CD4-positive, CD25-positive, alpha-beta regulatory T cell (primary cell): ENCODE measurements at regions not wholly inside any gene's neighbourhood (a gene's known extent, or its start where the extent isn't known, plus 50 kb on each side); places are given as distances from the start of the nearest gene placed in this dataset.
"Not testable (repeated sequence)": the region's sequence is repeated elsewhere in the genome, so short reads cannot be mapped to it uniquely, and the experiment has no call there.

Experiments
- ATAC-seq, 2 donors: fragments of 150-1000 bp; cut with Tn5 transposase; one replicate each; pipeline ENCODE4 v1.10.0; 2021; ENCODE audit warnings: low read depth in 2 of 2, moderate number of reproducible peaks in 2 of 2, moderate library complexity in 1 of 2
- DNase-seq, 3 donors: peaks; one replicate each; pipeline versions ENCODE4 v3.0.0 to v3.0.0-alpha.2; 2012 to 2022; ENCODE audit warnings: mixed read lengths in 1 of 3
- H3K27ac ChIP-seq: one replicate; pipeline ENCODE4 v1.7.0; 2013; ENCODE audit warnings: mild to moderate bottlenecking, low read length; ENCODE audit not compliant: insufficient read depth, poor library complexity, severe bottlenecking
- H3K27me3 ChIP-seq: one replicate; pipeline ENCODE4 v1.7.0; 2013; ENCODE audit warnings: low read length; ENCODE audit not compliant: control insufficient read depth, insufficient read depth
- H3K36me3 ChIP-seq: one replicate; pipeline ENCODE4 v1.7.0; 2013; ENCODE audit warnings: mild to moderate bottlenecking, low read length, moderate library complexity; ENCODE audit not compliant: control insufficient read depth, insufficient read depth
- H3K4me1 ChIP-seq: 2 replicates; pipeline ENCODE4 v1.7.0; 2013; ENCODE audit warnings: mild to moderate bottlenecking, low read length; ENCODE audit not compliant: insufficient read depth, control insufficient read depth, poor library complexity, severe bottlenecking
- H3K4me3 ChIP-seq: one replicate; pipeline ENCODE4 v1.7.0; 2013; ENCODE audit warnings: low read depth, mild to moderate bottlenecking, low read length, moderate library complexity
- H3K9me3 ChIP-seq, 2 experiments: 1 replicate in 1 of 2; 2 replicates in 1 of 2; pipeline ENCODE4 v1.7.0; 2013; ENCODE audit warnings: low read length in 2 of 2, mild to moderate bottlenecking in 1 of 2, moderate library complexity in 1 of 2; ENCODE audit not compliant: control insufficient read depth in 2 of 2
- H3K27ac Mint-ChIP-seq, 3 donors: one replicate each; pipeline ENCODE4 v1.8.0; 2020 to 2022; ENCODE audit warnings: mild to moderate bottlenecking in 3 of 3, mixed read lengths in 3 of 3, moderate library complexity in 2 of 3
- H3K27me3 Mint-ChIP-seq: one replicate; pipeline ENCODE4 v1.8.0; 2022; ENCODE audit warnings: mild to moderate bottlenecking, mixed read lengths
- H3K36me3 Mint-ChIP-seq: one replicate; pipeline ENCODE4 v1.8.0; 2020; ENCODE audit warnings: mixed read lengths
- H3K4me1 Mint-ChIP-seq, 4 donors: one replicate each; pipeline ENCODE4 v1.8.0; 2020 to 2022; ENCODE audit warnings: mixed read lengths in 4 of 4, mild to moderate bottlenecking in 1 of 4
- H3K4me3 Mint-ChIP-seq, 4 donors: one replicate each; pipeline ENCODE4 v1.8.0; 2020 to 2022; ENCODE audit warnings: mild to moderate bottlenecking in 4 of 4, mixed read lengths in 4 of 4, moderate library complexity in 3 of 4
- H3K9me3 Mint-ChIP-seq, 7 donors: one replicate each; pipeline ENCODE4 v1.8.0; 2020 to 2022; ENCODE audit warnings: mixed read lengths in 7 of 7, mild to moderate bottlenecking in 3 of 7, moderate library complexity in 2 of 7

- Mint-ChIP-seq H3K36me3 (no peaks in the 10 kb centered on the region), H3K9me3 (peaks cover 0 to 2% (median 0%) of the 10 kb centered on the region in 7 donors), H3K27ac (no peak overlapping the region), H3K4me1 (no peaks in the 10 kb centered on the region), H3K27me3 (peaks cover 18% of the 10 kb centered on the region), H3K4me3 (no peak overlapping the region)
- H3K36me3 ChIP-seq = no peaks in the 10 kb centered on the region
- H3K27me3 ChIP-seq = no peaks in the 10 kb centered on the region
- ATAC-seq (no peak), DNase-seq (no peak)
- no peaks in the 10 kb centered on the region for H3K4me1 ChIP-seq
- no peaks in the 10 kb centered on the region for H3K9me3 ChIP-seq
- H3K27ac ChIP-seq = no peak overlapping the region
- no peak overlapping the region for H3K4me3 ChIP-seq
Observed at GRCh38 chr10:117768333-117769042, 225.9 kb downstream of the EMX2 start.

GRCh38 chr10:117775526-117775925, 233.0 kb downstream of the EMX2 start:
- Histone ChIP-seq H3K4me1 (no peaks in the 10 kb centered on the region), H3K27ac (no peak overlapping the region), H3K27me3 (no peaks in the 10 kb centered on the region), H3K4me3 (no peak overlapping the region), H3K36me3 (no peaks in the 10 kb centered on the region), H3K9me3 (no peaks in the 10 kb centered on the region)
- DNase-seq (no peak), ATAC-seq (no peak)
- peaks cover 4% of the 10 kb centered on the region for H3K27me3 Mint-ChIP-seq
- no peaks in the 10 kb centered on the region for H3K36me3 Mint-ChIP-seq
- no peak overlapping the region for H3K27ac Mint-ChIP-seq
- no peaks in the 10 kb centered on the region for H3K4me1 Mint-ChIP-seq
- peaks cover 0 to 3% (median 0%) of the 10 kb centered on the region in 7 donors for H3K9me3 Mint-ChIP-seq
- no peak overlapping the region for H3K4me3 Mint-ChIP-seq

DNA sequence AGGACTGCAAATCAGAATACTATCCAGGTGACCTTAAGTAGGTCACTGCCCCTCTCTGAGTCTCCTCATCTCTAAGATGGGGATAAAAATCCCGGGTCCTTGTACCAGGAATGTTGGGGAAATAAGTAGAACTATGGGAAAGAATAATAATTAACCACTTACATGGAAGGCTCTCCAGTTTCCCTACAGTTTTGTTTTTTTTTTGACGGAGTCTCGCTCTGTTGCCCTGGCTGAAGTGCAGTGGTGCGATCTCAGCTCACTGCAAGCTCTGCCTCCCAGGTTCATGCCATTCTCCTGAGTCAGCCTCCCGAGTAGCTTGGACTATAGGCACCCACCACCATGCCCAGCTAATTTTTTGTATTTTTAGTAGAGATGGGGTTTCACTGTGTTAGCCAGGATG, 234.7 kb downstream of the EMX2 start:
- not testable (repeated sequence) for H3K27me3 ChIP-seq, H3K36me3 ChIP-seq, H3K4me3 ChIP-seq, H3K9me3 ChIP-seq, H3K27ac ChIP-seq, H3K27ac Mint-ChIP-seq, H3K4me1 ChIP-seq, H3K4me3 Mint-ChIP-seq, H3K36me3 Mint-ChIP-seq, DNase-seq, H3K9me3 Mint-ChIP-seq, ATAC-seq, H3K4me1 Mint-ChIP-seq, H3K27me3 Mint-ChIP-seq

GRCh38 chr10:117778241-117778640, 235.7 kb downstream of the EMX2 start:
- Mint-ChIP-seq H3K27ac (no peak overlapping the region), H3K4me1 (no peaks in the 10 kb centered on the region), H3K9me3 (peaks cover 0 to 3% (median 0%) of the 10 kb centered on the region in 7 donors), H3K27me3 (no peaks in the 10 kb centered on the region), H3K36me3 (no peaks in the 10 kb centered on the region), H3K4me3 (no peak overlapping the region)
- DNase-seq (no peak), ATAC-seq (no peak)
- Histone ChIP-seq H3K27ac (no peak overlapping the region), H3K36me3 (no peaks in the 10 kb centered on the region), H3K27me3 (no peaks in the 10 kb centered on the region), H3K9me3 (no peaks in the 10 kb centered on the region), H3K4me1 (no peaks in the 10 kb centered on the region), H3K4me3 (no peak overlapping the region)

- no peak overlapping the region for H3K4me3 ChIP-seq
- ATAC-seq (no peak), DNase-seq (no peak)
- H3K27ac ChIP-seq = no peak overlapping the region
- H3K9me3 ChIP-seq = no peaks in the 10 kb centered on the region
- H3K27ac Mint-ChIP-seq = no peak overlapping the region
- H3K27me3 ChIP-seq = no peaks in the 10 kb centered on the region
- H3K27me3 Mint-ChIP-seq = peaks cover 4% of the 10 kb centered on the region
- no peaks in the 10 kb centered on the region for H3K4me1 Mint-ChIP-seq
- peaks cover 0 to 3% (median 0%) of the 10 kb centered on the region in 7 donors for H3K9me3 Mint-ChIP-seq
- no peaks in the 10 kb centered on the region for H3K4me1 ChIP-seq
- H3K4me3 Mint-ChIP-seq = no peak overlapping the region
- no peaks in the 10 kb centered on the region for H3K36me3 Mint-ChIP-seq
- H3K36me3 ChIP-seq = no peaks in the 10 kb centered on the region
Observed at GRCh38 chr10:117780411-117780810, 237.9 kb downstream of the EMX2 start.

DNA sequence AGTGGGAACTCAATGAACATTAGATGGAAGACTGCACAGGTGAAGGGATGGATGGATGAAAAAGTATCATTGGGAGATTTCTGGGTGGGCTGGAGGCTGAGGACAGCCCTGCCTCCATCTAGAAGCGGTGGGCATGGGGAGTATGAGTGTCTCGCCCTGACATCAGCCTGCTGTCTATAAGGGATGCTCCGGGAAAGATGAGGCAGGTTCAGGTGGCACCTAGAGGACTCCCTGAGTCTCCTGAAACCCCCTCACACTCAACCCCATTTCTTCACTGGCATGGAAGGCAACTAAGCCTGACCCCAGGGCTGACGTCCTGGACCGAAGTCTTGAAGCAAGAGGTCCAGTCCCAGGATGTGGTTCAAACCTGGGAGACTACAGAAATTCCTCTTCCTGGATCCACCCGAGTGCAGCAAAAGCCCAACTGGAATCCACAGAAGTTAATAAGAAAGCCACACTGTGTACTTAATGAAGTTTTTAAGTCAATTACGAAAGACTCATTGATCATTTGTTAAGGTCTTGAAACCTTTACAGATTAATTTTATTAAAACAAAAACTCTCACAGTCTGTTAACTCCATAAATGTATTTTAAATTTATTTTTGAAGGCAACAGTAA, 238.8 kb downstream of the EMX2 start:
- Histone ChIP-seq H3K4me3 (no peak overlapping the region), H3K4me1 (no peaks in the 10 kb centered on the region), H3K9me3 (no peaks in the 10 kb centered on the region), H3K36me3 (no peaks in the 10 kb centered on the region), H3K27me3 (no peaks in the 10 kb centered on the region), H3K27ac (no peak overlapping the region)
- H3K4me1 Mint-ChIP-seq = no peaks in the 10 kb centered on the region
- no peaks in the 10 kb centered on the region for H3K36me3 Mint-ChIP-seq
- ATAC-seq (no peak), DNase-seq (no peak)
- peaks cover 4% of the 10 kb centered on the region for H3K27me3 Mint-ChIP-seq
- H3K4me3 Mint-ChIP-seq = no peak overlapping the region
- no peak overlapping the region for H3K27ac Mint-ChIP-seq
- peaks cover 0 to 3% (median 0%) of the 10 kb centered on the region in 7 donors for H3K9me3 Mint-ChIP-seq

- Mint-ChIP-seq H3K4me1 (no peaks in the 10 kb centered on the region), H3K4me3 (no peak overlapping the region), H3K9me3 (peaks cover 0 to 3% (median 0%) of the 10 kb centered on the region in 7 donors), H3K27me3 (peaks cover 4% of the 10 kb centered on the region), H3K27ac (peak overlapping the region in 1 of 3 donors; percentile 2), H3K36me3 (no peaks in the 10 kb centered on the region)
- no peak for ATAC-seq
- DNase-seq = no peak
- H3K4me3 ChIP-seq = no peak overlapping the region
- no peaks in the 10 kb centered on the region for H3K27me3 ChIP-seq
- no peak overlapping the region for H3K27ac ChIP-seq
- no peaks in the 10 kb centered on the region for H3K4me1 ChIP-seq
- H3K9me3 ChIP-seq = no peaks in the 10 kb centered on the region
- H3K36me3 ChIP-seq = no peaks in the 10 kb centered on the region
Observed at GRCh38 chr10:117782276-117782675, 239.7 kb downstream of the EMX2 start.
